HEK293 (cell line): ENCODE measurements at regions not wholly inside any gene's neighbourhood (a gene's known extent, or its start where the extent isn't known, plus 50 kb on each side); places are given as distances from the start of the nearest gene placed in this dataset.

Experiments used
- CTCF ChIP-seq: fragments of 450-650 bp; formaldehyde crosslinking; IDR thresholded peaks from 2 replicates; pipeline ENCODE4 v1.5.1; 2016; ENCODE audit warnings: missing biosample characterization, missing genetic modification characterization
- KLF16 ChIP-seq: fragments of 450-650 bp; formaldehyde crosslinking; IDR thresholded peaks from 2 replicates; pipeline ENCODE4 v1.5.1; 2017; ENCODE audit warnings: missing biosample characterization, missing genetic modification characterization
- REST ChIP-seq: fragments of 450-650 bp; formaldehyde crosslinking; IDR thresholded peaks from 2 replicates; pipeline ENCODE4 v1.5.1; 2016; ENCODE audit warnings: missing biosample characterization, missing genetic modification characterization
- YY2 ChIP-seq: fragments of 450-650 bp; formaldehyde crosslinking; IDR thresholded peaks from 2 replicates; pipeline ENCODE4 v1.5.1; 2016; ENCODE audit warnings: missing biosample characterization, missing genetic modification characterization
- ZBTB10 ChIP-seq: fragments of 450-650 bp; formaldehyde crosslinking; IDR thresholded peaks from 2 replicates; pipeline ENCODE4 v1.5.1; 2016; ENCODE audit warnings: missing biosample characterization, missing genetic modification characterization
- ZBTB20 ChIP-seq: fragments of 450-650 bp; formaldehyde crosslinking; IDR thresholded peaks from 2 replicates; pipeline ENCODE4 v1.5.1; 2016; ENCODE audit warnings: missing biosample characterization, missing genetic modification characterization
- ZFP37 ChIP-seq: fragments of 450-650 bp; formaldehyde crosslinking; IDR thresholded peaks from 2 replicates; pipeline ENCODE4 v1.5.1; 2016; ENCODE audit warnings: missing biosample characterization, missing genetic modification characterization
- ZNF114 ChIP-seq: fragments of 450-650 bp; formaldehyde crosslinking; IDR thresholded peaks from 2 replicates; pipeline ENCODE4 v1.5.0; 2017; ENCODE audit warnings: missing biosample characterization, missing genetic modification characterization
- ZNF18 ChIP-seq: fragments of 450-650 bp; formaldehyde crosslinking; IDR thresholded peaks from 2 replicates; pipeline ENCODE4 v1.5.1; 2016; ENCODE audit warnings: missing biosample characterization, missing genetic modification characterization
- ZNF354C ChIP-seq: fragments of 450-650 bp; formaldehyde crosslinking; IDR thresholded peaks from 2 replicates; pipeline ENCODE4 v1.5.1; 2016; ENCODE audit warnings: missing biosample characterization, missing genetic modification characterization, low read depth, borderline replicate concordance
- ZNF549 ChIP-seq: fragments of 450-650 bp; IDR thresholded peaks from 2 replicates; pipeline ENCODE4 v1.5.1; 2018; ENCODE audit warnings: missing biosample characterization, missing genetic modification characterization, mild to moderate bottlenecking, inconsistent platforms, moderate library complexity
- ZNF639 ChIP-seq: fragments of 450-650 bp; formaldehyde crosslinking; IDR thresholded peaks from 2 replicates; pipeline ENCODE4 v1.5.1; 2016; ENCODE audit warnings: missing biosample characterization, missing genetic modification characterization
- ZNF707 ChIP-seq: fragments of 450-650 bp; formaldehyde crosslinking; IDR thresholded peaks from 2 replicates; pipeline ENCODE4 v1.5.1; 2016; ENCODE audit warnings: missing biosample characterization, missing genetic modification characterization

GRCh38 chr2:173751245-173751975 lies 213.8 kb downstream of the SP3 start:
- no peak for TF ChIP-seq ZNF354C (tag by site-specific recombination)
- no peak for TF ChIP-seq CTCF (tag by site-specific recombination)
- TF ChIP-seq ZNF639 (tag by site-specific recombination), result no peak
- no peak for TF ChIP-seq ZNF114 (tag by site-specific recombination)
- no peak for TF ChIP-seq ZNF549 (tag by site-specific recombination)
- TF ChIP-seq ZBTB10 (tag by site-specific recombination), result no peak
- TF ChIP-seq ZFP37 (tag by site-specific recombination), result no peak
- TF ChIP-seq ZNF707, result no peak
- no peak for TF ChIP-seq KLF16
- no peak for TF ChIP-seq REST (tag by site-specific recombination)
- TF ChIP-seq YY2 (tag by site-specific recombination), result no peak
- TF ChIP-seq ZNF18 (tag by site-specific recombination), result no peak
- no peak for TF ChIP-seq ZBTB20 (tag by site-specific recombination)
